HG03064 (cell line): ENCODE measurements at regions not wholly inside any gene's neighbourhood (a gene's known extent, or its start where the extent isn't known, plus 50 kb on each side); places are given as distances from the start of the nearest gene placed in this dataset.

Experiments used
- ATAC-seq: cut with Tn5 transposase; IDR thresholded peaks from one replicate; pipeline ENCODE4 v1.9.1; 2021; ENCODE audit warnings: low read depth; ENCODE audit not compliant: unreplicated experiment

DNA sequence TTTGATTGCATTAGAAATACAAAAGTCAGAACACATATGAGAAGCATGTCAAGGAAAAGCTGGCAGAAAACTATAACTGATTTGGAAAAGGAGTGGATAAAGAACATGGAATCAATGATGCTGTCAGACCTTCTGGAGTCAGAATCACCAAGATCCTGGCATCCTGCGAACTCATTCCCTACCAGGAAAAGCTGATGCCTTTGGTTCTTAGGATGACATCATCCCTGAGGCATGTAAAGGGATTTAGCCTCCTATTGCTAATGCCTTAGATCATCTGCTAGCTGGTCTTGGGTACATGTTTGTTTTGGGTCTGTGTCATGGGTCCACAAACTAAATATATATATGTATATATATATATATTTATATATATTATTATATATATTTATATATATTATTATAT lies 680.7 kb downstream of the EPHA4 start:
- no peak for ATAC-seq

DNA sequence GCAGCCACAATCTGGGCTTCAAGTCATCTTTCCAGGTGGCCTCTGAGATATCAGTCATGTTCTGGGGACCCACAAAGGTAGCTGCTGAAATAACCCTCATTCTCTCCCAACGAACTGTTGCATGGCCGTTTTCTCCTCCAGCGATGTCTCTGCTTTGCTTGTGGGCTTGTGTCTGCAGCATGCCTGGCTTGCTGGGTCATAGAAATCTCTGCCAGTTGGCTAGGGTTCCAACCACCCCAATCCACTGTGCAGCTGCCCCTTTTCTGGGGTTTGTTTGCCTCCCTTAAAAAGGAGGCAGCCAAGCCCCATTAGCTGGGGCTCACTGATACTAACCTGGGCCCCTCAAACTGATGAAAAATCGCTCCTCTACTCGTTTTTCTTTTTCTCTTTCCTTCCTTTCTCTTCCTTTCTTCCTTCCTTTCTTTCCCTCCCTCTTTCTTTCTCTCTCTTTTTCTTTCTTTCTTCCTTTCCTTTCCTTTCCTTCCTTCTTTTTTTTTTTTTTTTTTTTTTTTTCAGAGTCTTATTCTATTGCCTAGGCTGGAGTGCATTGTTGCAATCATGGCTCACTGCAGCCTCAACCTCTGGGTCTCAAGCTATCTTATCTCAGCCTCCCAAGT lies 680.0 kb downstream of the EPHA4 start:
- no peak for ATAC-seq

DNA sequence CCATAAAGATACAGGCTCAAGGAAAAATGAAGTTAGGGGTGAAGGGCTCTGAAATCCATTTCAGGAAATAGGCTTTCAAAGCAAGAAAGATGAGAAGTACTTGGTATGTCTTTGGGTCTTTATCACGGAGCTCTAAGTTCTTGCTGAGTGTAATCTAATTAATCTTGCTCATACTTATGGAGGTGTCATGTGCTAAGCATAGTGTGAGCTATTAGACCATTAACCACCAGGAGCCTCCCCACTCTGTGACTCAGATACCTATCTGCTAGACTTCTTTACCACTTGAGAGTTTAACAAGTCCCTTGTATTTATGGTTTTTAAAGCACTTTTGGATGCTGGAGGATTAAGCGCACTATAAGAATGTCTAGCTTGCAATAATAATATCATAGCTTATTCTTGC lies 678.7 kb downstream of the EPHA4 start:
- ATAC-seq = no peak

DNA sequence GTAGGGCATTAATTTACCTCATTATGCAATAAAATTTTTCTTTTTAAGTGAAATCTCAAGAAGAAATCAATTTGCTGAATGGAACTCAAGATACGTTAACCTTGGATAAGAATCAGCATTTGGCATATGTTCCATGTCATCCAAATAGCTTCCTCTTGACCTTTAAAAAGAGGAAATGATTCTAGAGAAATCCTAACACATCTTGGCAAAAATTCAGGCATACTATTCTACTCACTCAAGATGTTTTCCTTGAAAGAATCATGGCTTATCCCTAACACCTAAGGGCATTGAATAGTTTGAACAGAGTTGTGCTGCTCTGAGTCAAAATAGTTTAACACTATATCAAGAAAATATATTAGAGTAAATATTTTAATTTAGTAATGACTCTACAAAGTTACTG lies 678.0 kb downstream of the EPHA4 start:
- ATAC-seq = no peak

DNA sequence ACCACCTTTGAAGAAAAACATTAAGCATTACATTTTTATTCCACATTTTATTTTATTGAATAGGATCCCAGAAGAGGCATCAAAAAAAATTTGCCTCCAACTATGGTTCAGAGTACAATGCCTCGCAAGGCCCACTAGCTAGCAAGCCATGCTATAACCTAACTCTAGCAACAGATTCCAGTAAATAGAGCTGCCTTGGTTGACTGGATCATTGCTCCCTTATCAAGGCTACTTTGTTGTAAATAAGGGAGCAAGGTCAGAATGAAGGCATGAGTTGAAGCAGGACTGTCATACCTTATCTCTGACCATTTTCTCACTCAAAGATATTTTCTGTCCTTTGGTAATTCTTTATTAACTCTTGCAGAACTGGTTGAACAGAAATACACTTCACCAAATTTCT lies 672.6 kb downstream of the EPHA4 start:
- ATAC-seq = no peak

DNA sequence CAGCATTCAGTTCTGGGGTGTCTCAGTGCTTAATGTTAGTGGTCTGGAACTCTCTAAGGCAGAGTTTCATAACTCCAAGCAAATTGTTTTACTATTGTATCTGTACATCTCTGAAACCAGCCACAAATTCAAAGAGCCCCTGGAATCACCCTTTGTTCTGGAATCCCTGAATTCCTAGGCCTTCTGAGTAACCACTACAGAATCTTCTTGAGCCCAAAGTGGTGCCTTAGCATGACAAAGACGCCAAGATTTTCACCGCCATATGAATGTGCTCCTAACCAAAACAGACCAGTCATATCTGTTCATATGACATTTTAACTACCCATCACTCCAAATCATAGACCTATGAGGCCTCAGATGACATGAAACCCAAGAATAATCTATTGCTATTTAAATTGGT lies 668.1 kb downstream of the EPHA4 start:
- no peak for ATAC-seq

DNA sequence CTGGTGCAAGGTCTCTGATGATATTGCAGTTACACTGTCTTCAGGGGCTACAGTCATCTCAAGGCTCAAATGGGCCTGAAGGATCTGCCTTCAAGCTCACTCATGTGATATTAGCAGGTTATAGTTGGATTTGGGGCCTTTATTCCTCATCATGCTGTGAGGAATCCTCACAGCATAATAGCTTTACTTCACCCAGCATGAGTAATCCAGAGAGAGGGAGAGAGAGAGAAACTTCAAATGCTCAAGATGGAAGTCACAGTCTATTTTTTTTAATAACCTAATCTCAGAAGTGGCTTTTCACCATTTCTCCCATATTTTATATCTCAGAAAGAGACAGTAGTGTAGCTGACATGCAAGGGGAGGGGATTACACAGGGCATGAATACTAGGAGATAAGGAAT lies 658.7 kb downstream of the EPHA4 start:
- no peak for ATAC-seq

DNA sequence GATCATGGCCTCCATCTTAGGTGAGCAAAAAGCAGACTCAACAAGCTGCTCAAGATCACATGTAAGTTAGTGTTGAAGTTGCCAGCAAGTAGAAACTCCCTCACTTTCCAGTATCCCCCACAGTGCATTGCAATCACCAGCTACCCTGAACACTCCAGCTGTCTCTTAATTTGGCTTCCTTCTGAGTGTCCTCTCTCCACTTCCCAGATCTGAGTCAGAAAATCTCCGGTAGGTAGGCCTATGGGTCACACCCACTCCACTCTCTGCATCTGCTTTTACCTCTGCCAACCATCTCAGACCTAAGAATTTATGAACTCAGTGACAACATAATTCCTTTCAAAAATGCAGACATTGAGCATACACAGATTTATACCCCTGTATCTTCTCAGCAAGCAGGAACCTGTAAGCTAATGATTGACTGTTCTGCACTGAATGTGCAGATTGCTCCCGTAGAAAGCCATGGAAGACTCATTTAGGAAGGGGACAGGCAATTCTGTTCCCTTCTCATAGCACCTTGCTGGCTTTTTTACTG lies 656.9 kb downstream of the EPHA4 start:
- no peak for ATAC-seq

DNA sequence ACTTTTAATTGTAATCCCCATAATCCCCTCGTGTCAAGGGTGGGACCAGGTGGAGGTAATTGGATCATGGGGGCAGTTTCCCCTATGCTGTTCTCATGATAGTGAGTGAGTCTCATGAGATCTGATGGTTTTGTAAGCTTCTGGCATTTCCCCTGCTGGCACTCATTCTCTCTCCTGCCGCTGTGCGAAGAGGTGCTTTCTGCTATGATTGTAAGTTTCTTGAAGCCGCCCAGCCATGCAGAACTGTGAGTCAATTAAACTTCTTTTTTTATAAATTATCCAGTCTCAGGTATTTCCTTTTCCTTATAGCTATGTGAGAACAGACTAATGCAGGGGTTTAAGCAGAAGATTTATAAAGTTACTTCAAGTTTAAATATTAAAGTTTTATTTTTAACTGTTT lies 655.2 kb downstream of the EPHA4 start:
- ATAC-seq = no peak

DNA sequence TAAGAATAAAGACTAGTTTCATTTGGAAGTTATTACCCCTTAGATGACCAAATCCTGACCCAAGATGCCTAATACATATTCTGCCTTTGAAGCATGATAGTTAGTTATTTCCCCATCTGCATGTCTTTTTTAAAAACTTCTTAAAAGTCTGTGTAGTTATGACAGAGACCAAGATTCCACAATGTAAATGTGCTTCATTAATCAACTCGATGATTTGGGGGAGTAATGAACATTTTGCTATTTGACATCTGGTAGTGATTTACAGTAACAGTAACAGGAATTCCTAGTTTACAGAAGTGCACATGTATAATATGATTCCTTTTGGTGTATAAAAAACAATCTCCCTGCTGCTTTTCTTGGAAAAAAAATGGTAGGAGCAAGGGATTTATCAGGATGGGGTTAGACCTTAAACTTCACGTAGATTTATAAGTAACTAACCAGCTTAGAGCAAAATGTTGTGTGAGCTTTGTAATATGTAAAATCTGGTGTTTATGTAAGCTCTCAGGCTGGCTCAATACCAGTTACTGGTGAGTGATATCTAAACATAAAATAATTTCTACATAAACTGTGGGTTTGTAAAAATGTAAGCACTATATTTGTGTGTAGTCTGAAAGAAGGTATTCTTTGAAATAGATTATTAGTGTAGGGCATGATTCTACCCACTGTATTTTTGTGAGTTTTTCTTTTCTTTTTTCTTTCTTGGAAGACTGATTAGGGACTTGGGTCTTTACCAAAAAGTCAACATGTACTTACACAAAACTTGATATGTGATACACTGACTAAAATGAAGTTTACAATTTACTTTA lies 641.6 kb downstream of the EPHA4 start:
- ATAC-seq = no peak

DNA sequence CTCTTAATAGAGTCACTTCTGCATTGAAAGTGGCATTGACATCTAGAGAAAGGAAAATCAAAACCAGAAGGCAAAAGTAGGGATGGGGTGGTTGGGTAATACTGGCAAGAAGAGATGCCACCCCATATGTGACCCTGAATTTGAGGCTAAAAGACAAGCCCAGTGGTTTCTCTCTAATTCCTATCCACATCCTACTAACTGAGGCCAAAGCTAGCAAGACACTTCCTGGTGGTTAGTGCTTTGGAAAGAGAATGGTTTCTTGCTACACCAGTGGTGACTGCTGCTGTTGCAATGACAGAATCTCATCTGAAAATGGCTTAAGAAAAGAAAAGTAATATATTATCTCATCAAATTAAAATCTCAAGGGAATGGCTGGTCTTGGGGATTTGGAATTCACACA lies 640.6 kb downstream of the EPHA4 start:
- ATAC-seq = no peak

DNA sequence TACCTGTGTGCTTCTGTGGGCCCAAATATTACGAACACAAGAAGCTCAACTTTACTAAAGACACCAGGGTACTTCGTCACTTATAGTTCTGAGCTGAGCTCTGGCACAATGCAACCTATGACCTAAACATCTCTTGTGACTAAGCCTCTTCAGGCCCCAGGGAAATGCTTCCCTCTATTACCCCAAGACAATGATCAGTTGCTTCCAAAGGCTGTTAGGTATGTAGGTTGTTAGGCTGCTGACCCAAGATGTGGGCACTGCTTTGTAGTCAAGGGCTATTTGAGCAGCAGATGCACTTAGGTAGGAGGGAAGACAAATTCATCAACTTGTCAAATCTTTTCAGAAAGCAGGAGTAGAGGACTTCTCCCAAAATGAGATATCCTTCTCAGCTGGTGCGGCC lies 640.1 kb downstream of the EPHA4 start:
- no peak for ATAC-seq

DNA sequence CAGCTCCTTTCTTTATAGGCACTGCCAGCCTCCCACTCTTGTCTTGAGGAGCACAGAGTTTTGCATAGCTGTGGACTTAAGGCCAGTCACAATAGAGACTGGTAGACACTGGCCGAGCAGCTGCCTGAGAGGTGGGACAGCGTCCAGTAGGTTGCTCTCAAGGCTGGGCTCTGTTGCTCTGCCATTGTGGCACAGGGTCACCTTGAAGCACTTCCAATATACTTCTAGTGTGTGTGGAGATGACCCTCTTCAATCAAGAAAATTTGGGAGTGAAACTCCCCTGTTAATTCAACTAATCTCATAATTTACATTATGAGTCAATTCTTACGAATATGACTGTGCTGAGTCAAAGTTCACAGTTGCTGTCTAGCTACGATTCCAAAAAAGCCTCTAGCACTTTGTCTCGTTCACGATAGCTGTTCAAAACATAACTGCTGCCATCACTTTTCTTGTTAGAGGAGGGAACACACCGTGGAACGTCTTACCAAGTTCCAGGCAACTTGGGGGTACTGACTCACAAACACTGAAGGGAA lies 636.2 kb downstream of the EPHA4 start:
- no peak for ATAC-seq

DNA sequence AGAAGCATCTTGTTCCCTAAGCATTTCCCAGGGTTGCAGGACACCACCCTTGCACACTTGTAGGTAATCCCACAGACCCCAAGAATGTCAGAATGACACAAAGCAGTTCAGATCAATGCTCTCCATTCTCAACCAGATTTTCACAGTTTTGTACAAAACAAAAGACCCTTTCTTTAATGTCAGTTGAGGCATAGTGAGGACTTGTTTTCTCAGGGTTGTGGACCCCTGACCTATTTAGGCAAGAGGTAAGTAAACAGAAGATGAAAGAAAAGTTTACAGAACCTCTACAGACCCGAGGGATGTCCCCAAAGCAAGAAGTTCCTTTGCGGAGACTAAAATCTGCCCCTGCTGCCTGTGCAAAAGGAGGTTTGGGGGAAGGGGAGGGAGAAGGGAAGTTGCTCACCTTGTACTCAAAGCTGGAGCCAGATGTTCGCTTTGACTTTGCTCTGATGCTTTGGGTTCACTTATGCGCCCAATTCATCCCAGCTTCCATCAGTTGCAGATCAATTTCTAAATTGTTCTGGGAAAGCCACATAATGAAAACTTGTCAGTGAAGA lies 635.4 kb downstream of the EPHA4 start:
- ATAC-seq = no peak

DNA sequence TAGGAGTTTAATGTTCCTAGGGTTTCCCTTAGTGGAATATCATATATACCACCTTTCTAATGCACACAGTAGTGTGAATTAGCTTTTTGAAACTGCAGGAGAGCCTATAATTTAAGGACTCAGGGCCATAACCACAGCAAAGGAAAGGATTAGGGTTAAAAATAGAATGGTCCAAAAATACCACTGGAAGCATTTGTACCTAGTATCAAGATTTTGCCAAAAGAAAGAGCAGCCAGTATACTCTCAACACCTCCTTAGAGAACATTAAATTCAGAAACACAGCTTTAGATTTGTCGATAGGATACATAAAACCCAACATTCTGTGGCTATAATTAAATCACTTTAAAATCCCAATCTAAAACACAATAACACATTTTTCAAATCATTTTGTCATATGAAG lies 634.9 kb downstream of the EPHA4 start:
- no peak for ATAC-seq

DNA sequence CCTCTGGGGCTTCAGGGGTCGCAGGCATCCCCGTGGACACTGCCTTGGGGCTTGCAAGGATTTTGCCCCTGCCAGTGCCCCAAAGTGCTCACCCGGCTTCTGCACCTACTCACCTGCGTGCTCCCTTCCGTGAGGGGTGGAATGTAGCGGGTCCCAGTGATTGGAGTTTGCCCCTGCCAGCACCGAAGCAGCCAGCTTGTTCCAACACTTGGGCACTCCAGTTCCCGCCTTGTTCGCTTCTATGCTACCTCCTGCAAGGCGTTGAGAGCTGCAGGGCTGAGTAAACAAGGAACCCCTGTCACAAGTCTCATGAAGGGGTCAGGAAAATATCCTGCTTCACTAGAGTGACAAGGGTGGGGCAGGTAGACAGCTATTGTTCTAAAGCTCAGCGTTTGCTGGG lies 631.5 kb downstream of the EPHA4 start:
- no peak for ATAC-seq

DNA sequence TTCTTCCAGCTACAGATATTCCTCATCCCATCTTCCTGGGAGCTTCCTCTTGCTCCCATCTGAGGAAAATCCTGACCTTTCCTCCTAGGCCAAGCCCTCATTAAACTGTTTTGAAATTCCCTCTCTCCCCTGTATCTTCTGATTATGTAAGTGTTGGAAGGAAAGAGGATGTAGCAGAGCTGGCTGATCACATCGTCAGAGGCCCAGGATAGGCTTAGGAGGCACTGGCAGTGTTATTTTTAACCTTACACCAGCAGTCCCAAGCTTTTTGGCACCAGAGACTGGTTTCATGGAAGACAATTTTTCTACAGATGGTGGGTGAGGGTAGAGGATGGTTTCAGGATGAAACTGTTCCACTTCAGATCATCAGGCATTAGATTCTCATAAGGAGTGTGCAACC lies 630.4 kb downstream of the EPHA4 start:
- ATAC-seq = no peak

DNA sequence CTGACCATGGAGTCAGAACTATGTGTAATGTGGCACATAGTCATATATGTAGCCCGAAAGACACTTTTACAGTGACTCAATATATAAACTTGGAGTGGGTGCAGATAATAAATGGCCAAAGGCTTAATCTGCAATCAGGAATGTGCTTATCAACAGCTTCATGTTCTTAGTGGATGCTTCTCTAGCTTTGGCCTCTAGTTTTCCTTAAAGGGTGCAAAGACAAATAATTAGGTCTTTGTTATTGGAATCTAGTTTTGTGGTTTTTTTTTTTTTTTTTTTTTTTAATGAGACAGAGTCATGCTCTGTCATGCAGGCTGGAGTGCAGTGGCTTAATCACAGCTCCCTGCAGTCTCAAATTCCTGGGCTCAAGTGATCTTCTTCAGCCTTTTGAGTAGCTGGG lies 625.6 kb downstream of the EPHA4 start:
- no peak for ATAC-seq

DNA sequence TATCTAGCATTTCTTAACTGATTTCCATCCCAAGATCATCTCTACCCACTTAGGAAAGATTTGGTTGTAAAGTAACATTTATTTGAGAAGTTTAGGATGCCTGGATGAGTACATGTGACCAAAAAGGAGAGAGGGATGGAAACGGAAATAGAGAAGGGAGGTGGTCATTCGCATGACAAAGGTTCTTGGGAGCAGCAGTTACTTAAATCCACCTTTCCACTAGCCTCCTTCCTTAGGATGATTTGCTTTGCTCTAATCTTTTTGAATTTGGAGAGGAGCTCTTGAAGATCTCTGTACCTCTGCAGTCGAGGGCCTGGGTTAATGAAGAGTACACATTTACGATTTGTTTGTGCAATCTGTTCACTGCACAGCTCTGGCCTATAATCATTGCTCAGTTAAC lies 623.5 kb downstream of the EPHA4 start:
- no peak for ATAC-seq

DNA sequence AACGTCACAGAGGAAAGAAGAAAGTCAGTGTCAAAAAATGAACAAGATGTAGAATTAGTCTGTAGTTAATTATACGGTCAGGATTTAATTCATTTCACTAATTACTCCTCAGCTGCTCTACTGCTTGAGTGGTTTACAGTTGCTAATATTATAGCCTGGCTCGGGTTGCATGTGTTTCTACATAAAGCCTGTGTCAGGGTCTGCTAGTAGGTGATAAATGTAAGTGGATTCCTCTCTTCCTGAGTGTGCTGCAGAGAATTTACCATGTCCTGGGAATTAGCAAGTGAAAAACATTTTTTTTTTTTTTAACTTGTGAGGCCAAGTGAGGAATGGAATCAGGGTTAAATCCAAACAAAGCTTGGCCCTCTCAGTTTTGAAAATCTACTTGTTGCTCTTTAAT lies 622.6 kb downstream of the EPHA4 start:
- ATAC-seq = no peak

DNA sequence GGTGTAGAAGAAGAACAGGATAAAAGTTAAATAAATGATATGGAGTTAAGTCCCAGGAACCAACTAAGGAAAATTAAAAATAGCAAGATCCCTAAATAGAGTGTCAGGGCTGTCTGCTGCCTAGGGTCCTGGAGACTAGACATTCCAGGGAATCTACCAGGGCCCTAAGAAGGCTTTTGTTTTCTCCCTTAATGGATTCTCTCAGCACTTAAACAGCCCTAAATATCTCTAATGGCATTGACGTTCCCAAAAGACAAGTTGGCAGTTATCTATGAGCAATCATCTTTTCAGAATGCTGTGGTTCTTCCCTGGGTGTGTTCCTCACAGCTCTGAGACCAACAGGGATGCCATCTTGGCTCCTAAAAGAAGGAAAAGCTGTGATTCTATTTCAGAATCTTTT lies 616.3 kb downstream of the EPHA4 start:
- no peak for ATAC-seq

DNA sequence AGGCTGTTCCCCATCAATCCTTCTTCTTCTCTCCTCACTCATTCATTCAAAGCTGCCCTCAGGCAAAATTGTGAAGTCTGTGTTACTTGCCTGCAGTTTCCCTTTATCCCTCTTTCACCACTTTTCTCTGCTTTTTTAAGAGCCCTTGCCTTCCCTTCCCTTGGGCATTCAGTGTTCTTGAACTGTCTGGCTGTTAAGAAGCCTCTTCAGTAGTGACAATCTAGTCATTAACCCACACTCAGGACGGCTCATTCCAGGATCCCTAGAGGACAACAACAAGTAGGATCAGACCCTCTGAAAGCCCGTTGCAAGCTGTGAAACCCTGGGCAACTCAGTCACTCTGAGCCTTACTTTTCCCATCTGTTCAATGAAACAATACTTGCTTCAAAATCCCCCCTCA lies 615.7 kb downstream of the EPHA4 start:
- ATAC-seq = no peak
